ENCODE measurements at regions not wholly inside any gene's neighbourhood (a gene's known extent, or its start where the extent isn't known, plus 50 kb on each side); places are given as distances from the start of the nearest gene placed in this dataset.

GRCh38 chr9:74333384-74334032 is 163.6 kb upstream of the RORB start:
- DNase-seq, result no peak
- Histone ChIP-seq H3K27me3 (ENCODE audit: control insufficient read depth in 2 of 2, insufficient read depth in 2 of 2, low read length in 2 of 2) (no peaks in the 10 kb centered on the region), H3K4me2 (replicated peaks; ENCODE audit: extremely low read depth, low read length, poor library complexity, severe bottlenecking) (peak overlapping the region; percentile 21), H3K9me3 (replicated peaks in 1 of 2; ENCODE audit: control insufficient read depth in 1 of 2, insufficient read depth in 1 of 2, low read length in 2 of 2) (no peaks in the 10 kb centered on the region), H3K36me3 (replicated peaks in 1 of 2; ENCODE audit: control insufficient read depth in 1 of 2, insufficient read depth in 2 of 2, low read length in 2 of 2) (no peaks in the 10 kb centered on the region), H3K27ac (ENCODE audit: low read depth in 1 of 2, low read length in 2 of 2) (no peak overlapping the region), H3K4me3 (replicated peaks in 1 of 3; ENCODE audit: low read depth in 2 of 3, low read length in 3 of 3) (no peak overlapping the region), H3K4me1 (ENCODE audit: control insufficient read depth in 1 of 2, insufficient read depth in 2 of 2, low read length in 2 of 2) (peaks cover 6 to 33% of the 10 kb centered on the region in 2 donors), H4K20me1 (ENCODE audit: insufficient read depth, low read length) (no peaks in the 10 kb centered on the region), H3K9ac (ENCODE audit: insufficient read depth, low read length, poor library complexity, severe bottlenecking) (no peak overlapping the region), H3K79me2 (ENCODE audit: insufficient read depth, low read length) (no peaks in the 10 kb centered on the region), H2AFZ (ENCODE audit: insufficient read depth, low read depth, low read length, poor library complexity, severe bottlenecking) (no peak overlapping the region)
- no CpG with 5 or more reads among the region's 5 CpGs for WGBS (ENCODE audit: insufficient coverage)
- H3K4me3 Mint-ChIP-seq, result no peak overlapping the region
- no peaks in the 10 kb centered on the region for H3K27me3 Mint-ChIP-seq (ENCODE audit: low read depth in 3 of 3)
- H3K4me1 Mint-ChIP-seq, result peaks cover 53% of the 10 kb centered on the region
- TF ChIP-seq CTCF (IDR thresholded peaks at IDR 0.05), result no peak
- peaks cover 0 to 2% (median under 1%) of the 10 kb centered on the region in 7 donors for H3K9me3 Mint-ChIP-seq
- no peaks in the 10 kb centered on the region for H3K36me3 Mint-ChIP-seq
- H3K27ac Mint-ChIP-seq, result no peak overlapping the region
- intact Hi-C loops (cut with micrococcal nuclease), result no loop called here

GRCh38 chr9:74334271-74334670 is 162.9 kb upstream of the RORB start:
- Histone ChIP-seq H3K27ac (ENCODE audit: low read depth in 1 of 2, low read length in 2 of 2) (no peak overlapping the region), H3K4me2 (replicated peaks; ENCODE audit: extremely low read depth, low read length, poor library complexity, severe bottlenecking) (no peak overlapping the region), H3K4me3 (replicated peaks in 1 of 3; ENCODE audit: low read depth in 2 of 3, low read length in 3 of 3) (no peak overlapping the region), H3K79me2 (ENCODE audit: insufficient read depth, low read length) (no peaks in the 10 kb centered on the region), H2AFZ (ENCODE audit: insufficient read depth, low read depth, low read length, poor library complexity, severe bottlenecking) (no peak overlapping the region), H3K9ac (ENCODE audit: insufficient read depth, low read length, poor library complexity, severe bottlenecking) (no peak overlapping the region), H4K20me1 (ENCODE audit: insufficient read depth, low read length) (no peaks in the 10 kb centered on the region), H3K9me3 (replicated peaks in 1 of 2; ENCODE audit: control insufficient read depth in 1 of 2, insufficient read depth in 1 of 2, low read length in 2 of 2) (no peaks in the 10 kb centered on the region), H3K4me1 (ENCODE audit: control insufficient read depth in 1 of 2, insufficient read depth in 2 of 2, low read length in 2 of 2) (peaks cover 6 to 33% of the 10 kb centered on the region in 2 donors), H3K27me3 (ENCODE audit: control insufficient read depth in 2 of 2, insufficient read depth in 2 of 2, low read length in 2 of 2) (no peaks in the 10 kb centered on the region), H3K36me3 (replicated peaks in 1 of 2; ENCODE audit: control insufficient read depth in 1 of 2, insufficient read depth in 2 of 2, low read length in 2 of 2) (no peaks in the 10 kb centered on the region)
- H3K4me3 Mint-ChIP-seq, result no peak overlapping the region
- intact Hi-C loops (cut with micrococcal nuclease), result no loop called here
- H3K27ac Mint-ChIP-seq, result no peak overlapping the region
- no peak for TF ChIP-seq CTCF (IDR thresholded peaks at IDR 0.05)
- H3K27me3 Mint-ChIP-seq (ENCODE audit: low read depth in 3 of 3), result no peaks in the 10 kb centered on the region
- no CpG with 5 or more reads among the region's 2 CpGs for WGBS (ENCODE audit: insufficient coverage)
- H3K36me3 Mint-ChIP-seq, result no peaks in the 10 kb centered on the region
- DNase-seq, result no peak
- H3K9me3 Mint-ChIP-seq, result peaks cover 0 to 4% (median 2%) of the 10 kb centered on the region in 7 donors
- peaks cover 45% of the 10 kb centered on the region for H3K4me1 Mint-ChIP-seq

Data from CD14-positive monocyte (primary cell).